Upper lobe of right lung (tissue), 1 donor: ENCODE measurements at regions not wholly inside any gene's neighbourhood (a gene's known extent, or its start where the extent isn't known, plus 50 kb on each side); places are given as distances from the start of the nearest gene placed in this dataset.

Source experiments
- ATAC-seq: fragments of 200-7000 bp; cut with Tn5 transposase; one replicate; pipeline ENCODE4 v1.9.1; 2020; ENCODE audit warnings: mild to moderate bottlenecking, moderate library complexity
- DNase-seq: peaks from one replicate; pipeline ENCODE4 v3.0.0-alpha.2; 2020
- H3K27ac ChIP-seq: fragments of 200-600 bp; one replicate; pipeline ENCODE4 v1.8.0; 2022
- H3K27me3 ChIP-seq: fragments of 200-600 bp; one replicate; pipeline ENCODE4 v1.8.0; 2022; ENCODE audit warnings: mild to moderate bottlenecking
- H3K36me3 ChIP-seq: fragments of 200-600 bp; one replicate; pipeline ENCODE4 v1.8.0; 2022
- H3K4me1 ChIP-seq: fragments of 200-600 bp; one replicate; pipeline ENCODE4 v1.8.0; 2022
- H3K4me3 ChIP-seq: fragments of 200-600 bp; one replicate; pipeline ENCODE4 v1.8.0; 2022; ENCODE audit warnings: mild to moderate bottlenecking
- H3K9me3 ChIP-seq: fragments of 200-600 bp; one replicate; pipeline ENCODE4 v1.8.0; 2022
- intact Hi-C: fragments of 100-400 bp; cut with DNase I; formaldehyde crosslinking; loops from one replicate; pipeline ENCODE4 v1.11.0; 2022
- TF ChIP-seq, protein P1 (sequence below): fragments of 200-600 bp; IDR thresholded peaks from one replicate; pipeline ENCODE4 v1.8.0; 2022; ENCODE audit warnings: antibody characterized with exemption
- donor health status: DM: no; HTN: yes; CAD: no; lungs with severe emphysema.

DNA sequence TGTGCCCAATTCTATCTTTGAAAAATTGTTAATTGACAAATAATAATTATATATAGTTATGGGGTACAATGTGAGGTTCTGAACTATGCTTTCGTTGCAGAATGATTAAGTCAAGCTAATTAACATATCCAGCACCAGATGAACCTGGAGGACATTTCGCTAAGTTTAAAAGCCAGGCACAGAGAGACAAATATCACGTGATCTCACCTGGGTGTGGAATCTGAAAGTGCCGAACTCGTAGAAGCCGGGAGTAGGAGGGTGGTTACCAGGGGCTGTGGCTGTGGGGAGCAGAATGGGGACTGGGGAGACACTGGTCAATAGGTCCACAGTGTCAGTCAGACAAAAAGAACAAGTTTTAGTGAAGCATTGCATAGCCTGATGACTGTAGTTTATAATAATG, 332.9 kb upstream of the SHH start:
- Histone ChIP-seq H3K9me3 (no peaks in the 10 kb centered on the region), H3K4me1 (no peaks in the 10 kb centered on the region), H3K4me3 (no peak overlapping the region), H3K36me3 (no peaks in the 10 kb centered on the region), H3K27ac (no peak overlapping the region), H3K27me3 (no peaks in the 10 kb centered on the region)
- TF ChIP-seq, protein P1, sequence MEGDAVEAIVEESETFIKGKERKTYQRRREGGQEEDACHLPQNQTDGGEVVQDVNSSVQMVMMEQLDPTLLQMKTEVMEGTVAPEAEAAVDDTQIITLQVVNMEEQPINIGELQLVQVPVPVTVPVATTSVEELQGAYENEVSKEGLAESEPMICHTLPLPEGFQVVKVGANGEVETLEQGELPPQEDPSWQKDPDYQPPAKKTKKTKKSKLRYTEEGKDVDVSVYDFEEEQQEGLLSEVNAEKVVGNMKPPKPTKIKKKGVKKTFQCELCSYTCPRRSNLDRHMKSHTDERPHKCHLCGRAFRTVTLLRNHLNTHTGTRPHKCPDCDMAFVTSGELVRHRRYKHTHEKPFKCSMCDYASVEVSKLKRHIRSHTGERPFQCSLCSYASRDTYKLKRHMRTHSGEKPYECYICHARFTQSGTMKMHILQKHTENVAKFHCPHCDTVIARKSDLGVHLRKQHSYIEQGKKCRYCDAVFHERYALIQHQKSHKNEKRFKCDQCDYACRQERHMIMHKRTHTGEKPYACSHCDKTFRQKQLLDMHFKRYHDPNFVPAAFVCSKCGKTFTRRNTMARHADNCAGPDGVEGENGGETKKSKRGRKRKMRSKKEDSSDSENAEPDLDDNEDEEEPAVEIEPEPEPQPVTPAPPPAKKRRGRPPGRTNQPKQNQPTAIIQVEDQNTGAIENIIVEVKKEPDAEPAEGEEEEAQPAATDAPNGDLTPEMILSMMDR = no peak
- intact Hi-C loops = no loop called here
- DNase-seq (no peak), ATAC-seq (no peak)

DNA sequence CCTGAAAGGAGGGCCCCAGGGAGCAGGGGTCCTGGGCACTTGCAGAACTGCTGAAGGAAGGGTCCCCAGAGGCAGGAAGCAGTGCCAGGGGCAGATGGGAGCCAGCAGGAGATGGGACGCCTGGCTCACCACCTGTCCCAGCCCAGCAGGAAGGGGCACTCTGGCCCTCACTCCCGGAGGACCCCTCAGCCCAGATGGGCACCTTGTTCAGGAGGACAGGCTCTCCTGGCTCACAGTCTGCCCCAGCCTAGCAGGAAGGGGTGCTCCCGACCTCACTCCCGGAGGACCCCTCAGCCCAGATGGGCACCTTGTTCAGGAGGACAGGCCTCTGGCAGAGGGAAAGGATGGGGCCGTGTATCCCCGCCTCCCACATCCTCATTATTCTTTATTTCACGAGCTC, 331.4 kb upstream of the SHH start:
- Histone ChIP-seq H3K36me3 (no peaks in the 10 kb centered on the region), H3K9me3 (no peaks in the 10 kb centered on the region), H3K27me3 (no peaks in the 10 kb centered on the region), H3K27ac (no peak overlapping the region), H3K4me3 (no peak overlapping the region), H3K4me1 (no peaks in the 10 kb centered on the region)
- intact Hi-C loops = no loop called here
- TF ChIP-seq, protein P1 = no peak
- ATAC-seq = no peak
- peak; percentile 37 for DNase-seq

DNA sequence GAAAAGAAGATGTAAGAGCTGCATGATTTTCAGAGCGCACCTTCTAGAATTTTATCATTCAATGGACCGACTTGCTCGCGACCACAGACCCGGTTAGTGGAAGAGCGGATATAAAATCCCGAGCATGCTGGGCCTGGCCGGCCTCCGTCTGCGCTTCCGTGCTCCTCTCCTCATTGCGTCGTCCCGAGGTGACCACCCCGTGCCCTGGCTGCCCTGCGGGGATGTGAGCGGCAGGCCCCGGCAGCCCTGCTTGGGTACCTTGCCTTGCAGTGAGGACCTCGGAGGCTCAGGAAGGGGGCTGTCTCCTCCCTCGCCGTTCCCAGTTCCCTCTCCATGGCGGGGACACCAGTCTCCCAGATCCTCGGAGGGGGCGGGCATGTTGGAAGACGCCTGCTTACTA, 330.9 kb upstream of the SHH start:
- intact Hi-C loops = no loop called here
- H3K27ac ChIP-seq = no peak overlapping the region
- peak; percentile 48 for DNase-seq
- no peaks in the 10 kb centered on the region for H3K9me3 ChIP-seq
- H3K4me3 ChIP-seq = no peak overlapping the region
- H3K27me3 ChIP-seq = no peaks in the 10 kb centered on the region
- TF ChIP-seq, protein P1 = no peak
- H3K36me3 ChIP-seq = no peaks in the 10 kb centered on the region
- ATAC-seq = no peak
- H3K4me1 ChIP-seq = no peaks in the 10 kb centered on the region

DNA sequence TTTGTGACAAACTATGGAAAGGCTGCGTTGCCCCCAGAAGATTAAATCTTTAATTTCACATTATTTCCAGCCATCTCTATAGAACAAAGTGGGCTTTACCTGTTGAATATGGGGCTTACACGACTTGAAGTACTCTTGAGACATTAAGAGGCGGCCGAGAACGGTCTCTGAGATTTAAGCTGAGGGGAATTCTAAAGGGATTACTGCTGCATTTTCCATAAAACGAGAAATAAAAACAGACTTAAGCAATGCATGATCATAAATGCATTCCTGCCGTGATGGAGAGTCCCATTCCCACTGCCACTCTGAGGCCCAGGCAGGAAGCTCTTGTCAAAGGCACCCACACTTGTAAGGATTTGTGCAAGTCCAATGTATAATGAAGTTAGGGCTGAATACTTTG, 329.7 kb upstream of the SHH start:
- ATAC-seq = no peak
- intact Hi-C loops = no loop called here
- Histone ChIP-seq H3K36me3 (no peaks in the 10 kb centered on the region), H3K27me3 (no peaks in the 10 kb centered on the region), H3K27ac (no peak overlapping the region), H3K4me1 (no peaks in the 10 kb centered on the region), H3K4me3 (no peak overlapping the region), H3K9me3 (no peaks in the 10 kb centered on the region)
- no peak for DNase-seq
- TF ChIP-seq, protein P1 = no peak

DNA sequence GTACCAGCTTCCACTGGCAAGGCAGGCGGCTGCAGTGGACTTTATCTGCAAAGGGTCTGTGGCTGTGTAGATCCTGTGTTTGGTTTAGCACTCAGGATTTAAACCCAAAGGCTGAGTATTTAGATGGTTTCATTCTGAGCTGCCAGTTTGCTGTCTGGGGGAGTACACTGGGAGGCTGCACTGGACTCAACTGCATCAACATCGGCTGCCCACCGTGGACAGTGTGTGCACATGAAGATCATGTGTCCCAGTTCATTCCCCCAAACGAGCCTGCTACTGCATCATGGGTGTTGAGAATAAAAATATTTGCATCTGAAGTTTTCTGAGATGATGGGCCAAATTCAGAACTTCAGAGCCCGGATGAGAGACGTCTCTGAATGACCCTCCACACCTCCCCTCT, 328.6 kb upstream of the SHH start:
- no peak for ATAC-seq
- no peaks in the 10 kb centered on the region for H3K27me3 ChIP-seq
- no peak for DNase-seq
- H3K9me3 ChIP-seq = no peaks in the 10 kb centered on the region
- H3K36me3 ChIP-seq = no peaks in the 10 kb centered on the region
- intact Hi-C loops = no loop called here
- H3K4me1 ChIP-seq = no peaks in the 10 kb centered on the region
- H3K27ac ChIP-seq = no peak overlapping the region
- TF ChIP-seq, protein P1 = no peak
- H3K4me3 ChIP-seq = no peak overlapping the region

DNA sequence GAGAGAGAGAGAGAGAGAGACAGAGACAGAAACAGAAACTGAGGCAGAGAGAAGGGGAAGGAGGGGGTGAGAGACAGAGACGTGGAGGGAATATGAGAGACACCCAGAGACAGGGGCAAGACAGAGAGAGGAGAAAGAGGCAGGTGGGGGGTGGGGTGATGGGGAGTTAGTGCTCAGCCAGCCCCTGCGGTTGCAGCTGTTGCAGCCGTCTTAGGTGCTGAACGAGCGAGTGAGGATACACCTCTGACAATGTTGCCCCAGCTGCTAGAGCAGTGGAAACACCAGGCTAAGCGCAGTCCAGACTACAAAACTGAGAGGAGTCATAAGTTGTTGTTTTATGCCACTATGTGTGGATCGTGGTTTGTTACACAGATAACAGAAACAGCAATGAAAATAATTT, 328.2 kb upstream of the SHH start:
- intact Hi-C loops = no loop called here

More for the DNA sequence above, 328.2 kb upstream of the SHH start:
- DNase-seq (peak; percentile 15), ATAC-seq (no peak)
- Histone ChIP-seq H3K4me1 (no peaks in the 10 kb centered on the region), H3K9me3 (no peaks in the 10 kb centered on the region), H3K4me3 (no peak overlapping the region), H3K36me3 (no peaks in the 10 kb centered on the region), H3K27ac (no peak overlapping the region), H3K27me3 (no peaks in the 10 kb centered on the region)
- TF ChIP-seq, protein P1 = no peak
